ENCODE measurements at regions not wholly inside any gene's neighbourhood (a gene's known extent, or its start where the extent isn't known, plus 50 kb on each side); places are given as distances from the start of the nearest gene placed in this dataset.

GRCh38 chr3:80408030-80408721 is 640.4 kb upstream of the ROBO1 start:
- no peak for TF ChIP-seq CTCF (IDR thresholded peaks at IDR 0.05)
- no peak for TF ChIP-seq POLR2A (IDR thresholded peaks at IDR 0.05)

All from testis (tissue), 2 donors.